GM12878 (cell line): ENCODE measurements at regions not wholly inside any gene's neighbourhood (a gene's known extent, or its start where the extent isn't known, plus 50 kb on each side); places are given as distances from the start of the nearest gene placed in this dataset.

Source experiments
- ATAC-seq: fragments of 200-7000 bp; cut with Tn5 transposase; 3 replicates; pipeline ENCODE4 v1.9.1; 2020; ENCODE audit warnings: mild to moderate bottlenecking, moderate library complexity
- BruUV-seq: library from RNA; stranded (reverse); fragments of 400-500 nt; replicated peaks from 2 replicates; lab custom pipeline; 2021; lab: Mats Ljungman, UMichigan
- CTCF ChIA-PET: fragments of 300-600 bp; sonication (Branson Sonifier 250); formaldehyde crosslinking; extraction: SDS; loops from one replicate; lab custom pipeline; 2021; ENCODE audit warnings: inconsistent platforms; lab: Yijun Ruan, JAX
- POLR2A ChIA-PET: fragments of 350-600 bp; formaldehyde crosslinking; extraction: SDS; loops from one replicate; lab custom pipeline; 2021; ENCODE audit warnings: inconsistent platforms; lab: Charles Lee
- RAD21 ChIA-PET: fragments of 300-600 bp; sonication (Branson Sonifier 250); formaldehyde crosslinking; loops from one replicate; lab custom pipeline; 2023; ENCODE audit warnings: antibody characterized with exemption; ENCODE audit not compliant: unreplicated experiment; lab: Charles Lee
- SMC1A ChIA-PET: fragments of 300-600 bp; sonication (Branson Sonifier 250); formaldehyde crosslinking; loops from one replicate; lab custom pipeline; 2023; ENCODE audit not compliant: unreplicated experiment, uncharacterized antibody; lab: Charles Lee
- DNase-seq: peaks from one replicate; pipeline ENCODE4 v3.0.0-alpha.2; 2011; ENCODE audit warnings: low read depth, low spot score
- FAIRE-seq: peaks from 3 replicates; lab custom pipeline; 2011; peaks lifted over from hg19 to GRCh38; lab: Jason Lieb, UNC
- H2AFZ ChIP-seq: 2 replicates; pipeline ENCODE4 v1.6.0; 2011; ENCODE audit warnings: low read depth, low read length, control low read depth; ENCODE audit not compliant: control insufficient read depth
- H3K27ac ChIP-seq: 2 replicates; pipeline ENCODE4 v1.5.1; 2011; ENCODE audit warnings: control low read depth; ENCODE audit not compliant: control insufficient read depth, insufficient read depth
- H3K27me3 ChIP-seq, 2 experiments: replicated peaks in 1 of 2; 2 replicates each; pipeline versions ENCODE4 v1.6.0 to v1.6.1; 2011; ENCODE audit warnings: low read length in 1 of 2; ENCODE audit not compliant: control insufficient read depth in 2 of 2, insufficient read depth in 2 of 2
- H3K36me3 ChIP-seq, 2 experiments: 2 replicates each; pipeline ENCODE4 v1.5.1; 2011; ENCODE audit warnings: low read length in 1 of 2; ENCODE audit not compliant: control insufficient read depth in 2 of 2, insufficient read depth in 2 of 2
- H3K4me1 ChIP-seq: 2 replicates; pipeline ENCODE4 v1.6.1; 2011; ENCODE audit warnings: mild to moderate bottlenecking, low read length, moderate library complexity, mixed read lengths; ENCODE audit not compliant: control insufficient read depth, insufficient read depth
- H3K4me2 ChIP-seq: 2 replicates; pipeline ENCODE4 v1.6.0; 2011; ENCODE audit warnings: control low read depth; ENCODE audit not compliant: control insufficient read depth, insufficient read depth
- H3K4me3 ChIP-seq: fragments of 200-600 bp; sonication (generic); 2 replicates; pipeline ENCODE4 v1.5.1; 2016
- H3K79me2 ChIP-seq: 2 replicates; pipeline ENCODE4 v1.6.0; 2011; ENCODE audit warnings: low read length; ENCODE audit not compliant: control insufficient read depth, insufficient read depth
- H3K9ac ChIP-seq: 2 replicates; pipeline ENCODE4 v1.8.0; 2011; ENCODE audit warnings: low read length, control low read depth, mixed read lengths; ENCODE audit not compliant: control insufficient read depth, insufficient read depth
- H3K9me3 ChIP-seq: replicated peaks from 3 replicates; pipeline ENCODE4 v1.5.1; 2011; ENCODE audit warnings: mild to moderate bottlenecking, low read length; ENCODE audit not compliant: control insufficient read depth, insufficient read depth
- H4K20me1 ChIP-seq: 2 replicates; pipeline ENCODE4 v1.6.0; 2011; ENCODE audit not compliant: control insufficient read depth, insufficient read depth
- ATF2 ChIP-seq: IDR thresholded peaks from 2 replicates; pipeline ENCODE4 v1.6.1; 2012; ENCODE audit warnings: low read length, inconsistent platforms
- GABPA ChIP-seq: IDR thresholded peaks from 2 replicates; pipeline ENCODE4 v1.6.1; 2014; ENCODE audit warnings: antibody characterized with exemption, low read depth, mild to moderate bottlenecking, inconsistent platforms
- KDM1A ChIP-seq: fragments of 200-600 bp; sonication (generic); IDR thresholded peaks from 2 replicates; pipeline ENCODE4 v1.6.1; 2016; ENCODE audit warnings: borderline replicate concordance
- MEF2A ChIP-seq: IDR thresholded peaks from 2 replicates; pipeline ENCODE4 v1.6.1; 2011; ENCODE audit warnings: low read depth, mild to moderate bottlenecking, low read length, moderate library complexity; ENCODE audit not compliant: insufficient read depth
- MEF2B ChIP-seq: fragments of 450-650 bp; IDR thresholded peaks from 2 replicates; pipeline ENCODE4 v1.6.1; 2018; ENCODE audit warnings: mild to moderate bottlenecking, moderate library complexity; ENCODE audit not compliant: partially characterized antibody, poor library complexity, severe bottlenecking
- MXI1 ChIP-seq: fragments of 150-350 bp; IDR thresholded peaks from 2 replicates; pipeline ENCODE4 v1.6.1; 2011; ENCODE audit warnings: low read depth, mild to moderate bottlenecking, inconsistent platforms, low read length, improper control_type of control experiment
- NFYA ChIP-seq: IDR thresholded peaks from 2 replicates; pipeline ENCODE4 v1.6.1; 2011; ENCODE audit warnings: low read depth, mild to moderate bottlenecking, low read length, improper control_type of control experiment, borderline replicate concordance
- NR2F1 ChIP-seq: fragments of 450-650 bp; conservative IDR thresholded peaks from 2 replicates; pipeline ENCODE4 v1.6.1; 2017; ENCODE audit warnings: mild to moderate bottlenecking
- POU2F2 ChIP-seq: IDR thresholded peaks from 3 replicates; pipeline ENCODE4 v1.6.1; 2011; ENCODE audit warnings: low read depth, mild to moderate bottlenecking, low read length, borderline replicate concordance
- RBBP5 ChIP-seq: fragments of 200-600 bp; sonication (generic); conservative IDR thresholded peaks from 2 replicates; pipeline ENCODE4 v1.6.1; 2016
- RELA ChIP-seq: fragments of 450-650 bp; IDR thresholded peaks from 2 replicates; pipeline ENCODE4 v1.8.0; 2014; ENCODE audit warnings: borderline replicate concordance; ENCODE audit not compliant: partially characterized antibody
- SP1 ChIP-seq: IDR thresholded peaks from one replicate; pipeline ENCODE4 v1.6.1; 2011; ENCODE audit warnings: low read depth, low read length
- STAT3 ChIP-seq: IDR thresholded peaks from 2 replicates; pipeline ENCODE4 v1.6.1; 2011; ENCODE audit warnings: low read depth, low read length, improper control_type of control experiment
- SUPT20H ChIP-seq: IDR thresholded peaks from 2 replicates; pipeline ENCODE4 v1.6.1; 2011; ENCODE audit warnings: low read depth, mild to moderate bottlenecking, low read length, moderate library complexity, borderline replicate concordance; ENCODE audit not compliant: control insufficient read depth
- TCF3 ChIP-seq: IDR thresholded peaks from 2 replicates; pipeline ENCODE4 v1.6.1; 2012; ENCODE audit warnings: low read depth, mild to moderate bottlenecking, low read length, borderline replicate concordance; ENCODE audit not compliant: insufficient read depth
- WGBS: methylation state at CpG from one replicate; pipeline ENCODE4 v1.1.6; 2016; ENCODE audit warnings: low lambda C conversion rate; ENCODE audit not compliant: insufficient replicate concordance, insufficient coverage; ENCODE audit errors: missing lambda C conversion rate; 5-methylcytosine and 5-hydroxymethylcytosine counted together
- in situ Hi-C: fragments of 300-500 bp; cut with MboI; formaldehyde crosslinking; loops from 9 replicates; pipeline ENCODE4 v1.14.3; 2018; ENCODE audit warnings: mixed read lengths
- intact Hi-C: fragments of 100-400 bp; cut with micrococcal nuclease; formaldehyde crosslinking; loops from one replicate; pipeline ENCODE4 v1.14.2; 2022; ENCODE audit not compliant: unreplicated experiment
- TF ChIP-seq, protein P1 (sequence below): fragments of 450-650 bp; IDR thresholded peaks from 2 replicates; pipeline ENCODE4 v1.6.1; 2018; ENCODE audit warnings: mild to moderate bottlenecking, low read depth, moderate library complexity; ENCODE audit not compliant: partially characterized antibody
- TF ChIP-seq, protein P2 (sequence below): fragments of 450-650 bp; conservative IDR thresholded peaks from 2 replicates; pipeline ENCODE4 v1.6.1; 2017; ENCODE audit warnings: mild to moderate bottlenecking, moderate library complexity
- TF ChIP-seq, protein P3 (sequence below): IDR thresholded peaks from 2 replicates; pipeline ENCODE4 v1.6.1; 2012; ENCODE audit warnings: low read depth, low read length, improper control_type of control experiment

DNA sequence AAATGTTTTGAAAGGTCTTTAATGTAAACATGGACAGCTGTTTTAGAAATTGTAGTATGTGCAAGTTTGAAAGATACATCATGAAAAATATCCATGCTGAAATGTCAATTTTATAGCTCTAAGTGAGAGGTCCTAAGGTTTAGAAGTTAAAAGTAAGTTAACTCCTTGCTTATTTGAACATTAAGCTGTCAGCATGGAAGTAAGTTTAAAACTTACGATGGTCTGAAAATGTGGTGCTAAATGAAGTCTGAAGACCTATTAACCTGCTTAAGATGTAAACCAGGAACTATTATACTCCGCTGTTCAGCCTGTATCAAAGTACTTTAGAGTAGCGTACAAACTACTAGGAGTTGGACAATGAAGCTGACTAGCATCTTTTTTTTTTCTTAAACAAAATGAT, 1082.4 kb downstream of the TMTC2 start:
- intact Hi-C loops, result no loop called here
- no peaks in the 10 kb centered on the region for H3K9me3 ChIP-seq
- no peak overlapping the region for H3K9ac ChIP-seq
- H3K79me2 ChIP-seq, result no peaks in the 10 kb centered on the region
- FAIRE-seq (no peak), ATAC-seq (no peak), DNase-seq (no peak)
- no TSS peak for BruUV-seq
- no peak overlapping the region for H3K4me3 ChIP-seq
- TF ChIP-seq MEF2B (no peak), GABPA (no peak), RBBP5 (no peak), NFYA (no peak), ATF2 (no peak), SP1 (no peak), MEF2A (no peak), TCF3 (no peak), KDM1A (no peak), POU2F2 (no peak), RELA (no peak), MXI1 (no peak), NR2F1 (no peak), STAT3 (no peak), SUPT20H (no peak)
- TF ChIP-seq, protein P1, sequence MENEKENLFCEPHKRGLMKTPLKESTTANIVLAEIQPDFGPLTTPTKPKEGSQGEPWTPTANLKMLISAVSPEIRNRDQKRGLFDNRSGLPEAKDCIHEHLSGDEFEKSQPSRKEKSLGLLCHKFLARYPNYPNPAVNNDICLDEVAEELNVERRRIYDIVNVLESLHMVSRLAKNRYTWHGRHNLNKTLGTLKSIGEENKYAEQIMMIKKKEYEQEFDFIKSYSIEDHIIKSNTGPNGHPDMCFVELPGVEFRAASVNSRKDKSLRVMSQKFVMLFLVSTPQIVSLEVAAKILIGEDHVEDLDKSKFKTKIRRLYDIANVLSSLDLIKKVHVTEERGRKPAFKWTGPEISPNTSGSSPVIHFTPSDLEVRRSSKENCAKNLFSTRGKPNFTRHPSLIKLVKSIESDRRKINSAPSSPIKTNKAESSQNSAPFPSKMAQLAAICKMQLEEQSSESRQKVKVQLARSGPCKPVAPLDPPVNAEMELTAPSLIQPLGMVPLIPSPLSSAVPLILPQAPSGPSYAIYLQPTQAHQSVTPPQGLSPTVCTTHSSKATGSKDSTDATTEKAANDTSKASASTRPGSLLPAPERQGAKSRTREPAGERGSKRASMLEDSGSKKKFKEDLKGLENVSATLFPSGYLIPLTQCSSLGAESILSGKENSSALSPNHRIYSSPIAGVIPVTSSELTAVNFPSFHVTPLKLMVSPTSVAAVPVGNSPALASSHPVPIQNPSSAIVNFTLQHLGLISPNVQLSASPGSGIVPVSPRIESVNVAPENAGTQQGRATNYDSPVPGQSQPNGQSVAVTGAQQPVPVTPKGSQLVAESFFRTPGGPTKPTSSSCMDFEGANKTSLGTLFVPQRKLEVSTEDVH, result no peak
- TF ChIP-seq, protein P2, sequence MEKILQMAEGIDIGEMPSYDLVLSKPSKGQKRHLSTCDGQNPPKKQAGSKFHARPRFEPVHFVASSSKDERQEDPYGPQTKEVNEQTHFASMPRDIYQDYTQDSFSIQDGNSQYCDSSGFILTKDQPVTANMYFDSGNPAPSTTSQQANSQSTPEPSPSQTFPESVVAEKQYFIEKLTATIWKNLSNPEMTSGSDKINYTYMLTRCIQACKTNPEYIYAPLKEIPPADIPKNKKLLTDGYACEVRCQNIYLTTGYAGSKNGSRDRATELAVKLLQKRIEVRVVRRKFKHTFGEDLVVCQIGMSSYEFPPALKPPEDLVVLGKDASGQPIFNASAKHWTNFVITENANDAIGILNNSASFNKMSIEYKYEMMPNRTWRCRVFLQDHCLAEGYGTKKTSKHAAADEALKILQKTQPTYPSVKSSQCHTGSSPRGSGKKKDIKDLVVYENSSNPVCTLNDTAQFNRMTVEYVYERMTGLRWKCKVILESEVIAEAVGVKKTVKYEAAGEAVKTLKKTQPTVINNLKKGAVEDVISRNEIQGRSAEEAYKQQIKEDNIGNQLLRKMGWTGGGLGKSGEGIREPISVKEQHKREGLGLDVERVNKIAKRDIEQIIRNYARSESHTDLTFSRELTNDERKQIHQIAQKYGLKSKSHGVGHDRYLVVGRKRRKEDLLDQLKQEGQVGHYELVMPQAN, result no peak
- TF ChIP-seq, protein P3, sequence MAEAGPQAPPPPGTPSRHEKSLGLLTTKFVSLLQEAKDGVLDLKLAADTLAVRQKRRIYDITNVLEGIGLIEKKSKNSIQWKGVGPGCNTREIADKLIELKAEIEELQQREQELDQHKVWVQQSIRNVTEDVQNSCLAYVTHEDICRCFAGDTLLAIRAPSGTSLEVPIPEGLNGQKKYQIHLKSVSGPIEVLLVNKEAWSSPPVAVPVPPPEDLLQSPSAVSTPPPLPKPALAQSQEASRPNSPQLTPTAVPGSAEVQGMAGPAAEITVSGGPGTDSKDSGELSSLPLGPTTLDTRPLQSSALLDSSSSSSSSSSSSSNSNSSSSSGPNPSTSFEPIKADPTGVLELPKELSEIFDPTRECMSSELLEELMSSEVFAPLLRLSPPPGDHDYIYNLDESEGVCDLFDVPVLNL, result no peak
- CTCF ChIA-PET, result interaction anchor here (1.5 kb wide), 1 partner anchor 1083 kb away, joined by 5 read pairs; no protein-coding TSS in a partner anchor
- no peak overlapping the region for H2AFZ ChIP-seq
- no peaks in the 10 kb centered on the region for H4K20me1 ChIP-seq
- no peak overlapping the region for H3K27ac ChIP-seq
- POLR2A ChIA-PET, result no interaction called here
- H3K4me1 ChIP-seq, result no peaks in the 10 kb centered on the region
- in situ Hi-C loops, result no loop called here
- RAD21 ChIA-PET, result no interaction called here
- H3K36me3 ChIP-seq, result no peaks in the 10 kb centered on the region
- no peak overlapping the region for H3K4me2 ChIP-seq
- no peaks in the 10 kb centered on the region for H3K27me3 ChIP-seq
- 60% methylated on average over 3 of the region's 3 CpGs for WGBS
- SMC1A ChIA-PET, result interaction anchor here (1.4 kb wide), 1 partner anchor 12 kb away, joined by 5 read pairs; no protein-coding TSS in a partner anchor
